IPS-NIHi11 (cell line): ENCODE measurements at regions not wholly inside any gene's neighbourhood (a gene's known extent, or its start where the extent isn't known, plus 50 kb on each side); places are given as distances from the start of the nearest gene placed in this dataset.
"Not testable (repeated sequence)": the region's sequence is repeated elsewhere in the genome, so short reads cannot be mapped to it uniquely, and the experiment has no call there.

ENCODE experiments used
- DNase-seq: peaks from one replicate; pipeline ENCODE4 v3.0.0; 2012; ENCODE audit warnings: mixed read lengths, low spot score

DNA sequence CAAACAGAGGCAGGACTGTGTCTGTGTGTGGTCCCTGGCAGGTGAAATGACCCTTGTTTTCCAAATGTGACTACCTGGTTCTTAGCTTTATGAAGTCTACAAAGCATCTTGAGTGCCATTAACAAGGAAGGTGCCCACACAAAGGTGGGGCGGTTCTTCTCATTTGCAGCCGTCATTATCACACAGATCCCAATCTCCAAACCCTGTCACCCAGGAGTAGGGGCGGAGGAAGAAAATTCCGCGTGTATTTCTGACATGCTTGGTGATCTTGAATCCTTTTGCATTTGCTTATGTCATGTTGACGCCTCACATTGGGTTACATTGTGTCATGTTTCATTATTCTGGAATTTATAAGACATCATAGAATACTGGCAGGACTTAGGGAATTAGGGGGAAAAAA is 277.3 kb downstream of the VRK1 start:
- DNase-seq, result no peak

GRCh38 chr14:97074856-97075255 is 277.7 kb downstream of the VRK1 start:
- DNase-seq, result no peak

DNA sequence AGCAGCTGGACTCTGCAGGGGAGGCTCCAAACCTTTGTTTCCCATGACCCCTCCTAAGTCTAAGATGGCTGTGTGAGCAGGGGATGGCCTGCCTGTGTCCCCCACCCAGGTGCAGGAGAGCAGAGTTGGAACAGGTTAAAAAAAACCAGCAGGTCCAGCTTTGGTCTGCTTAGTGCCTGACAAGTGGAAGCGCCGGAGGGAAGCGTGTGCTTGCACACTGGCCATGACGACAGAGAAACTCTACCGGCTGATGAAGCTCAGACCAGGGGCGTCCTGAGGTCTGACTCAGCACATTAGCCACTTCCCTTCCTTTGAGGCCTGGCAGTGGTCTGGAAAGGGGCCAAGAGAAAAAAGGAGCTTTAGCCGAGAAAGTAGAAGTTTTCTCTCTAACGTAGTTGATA is 280.1 kb downstream of the VRK1 start:
- no peak for DNase-seq

GRCh38 chr14:97077687-97078086 is 280.5 kb downstream of the VRK1 start:
- no peak for DNase-seq

GRCh38 chr14:97080991-97081390 is 283.8 kb downstream of the VRK1 start:
- no peak for DNase-seq

DNA sequence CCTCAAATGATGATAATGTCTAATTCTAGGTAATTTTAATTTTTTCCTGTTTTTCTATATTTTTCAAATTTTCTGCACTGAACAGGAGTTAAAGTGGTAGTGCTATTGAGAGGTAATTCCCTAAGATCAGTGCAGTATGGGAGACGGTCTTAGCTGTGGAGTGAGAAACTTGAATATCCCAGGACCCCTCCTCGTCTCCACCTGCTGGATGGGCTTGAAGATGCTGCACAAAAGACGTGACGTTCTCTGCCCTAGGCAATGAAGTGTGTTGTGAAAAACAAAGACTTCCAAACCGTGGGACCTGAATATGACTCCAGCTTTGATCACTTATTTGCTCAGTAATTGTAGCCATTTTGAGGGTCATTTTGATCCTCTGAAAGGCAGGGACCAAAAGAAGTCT is 298.1 kb downstream of the VRK1 start:
- DNase-seq, result peak; percentile 50

- DNase-seq, result no peak
Observed at GRCh38 chr14:97097296-97097695, 300.1 kb downstream of the VRK1 start.

DNA sequence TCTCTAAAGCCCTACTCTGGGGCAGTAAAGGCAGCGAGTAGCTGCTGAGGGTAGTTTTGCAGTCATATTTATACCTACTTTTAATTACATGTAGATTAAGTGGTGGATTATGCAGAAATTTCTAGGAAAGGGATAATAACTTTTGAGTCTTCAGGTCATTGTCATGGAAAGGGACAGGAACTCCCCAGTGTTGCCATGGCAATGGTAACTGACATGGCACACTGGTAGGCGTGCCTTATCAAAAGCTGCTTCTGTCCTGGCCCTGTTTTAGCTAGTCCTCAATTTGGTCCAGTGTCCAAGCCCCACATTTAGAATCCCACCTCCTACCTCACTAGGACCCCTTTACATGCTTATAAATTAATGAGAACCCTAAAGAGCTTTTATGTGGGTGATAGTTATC is 303.1 kb downstream of the VRK1 start:
- peak; percentile 21 for DNase-seq

- DNase-seq, result no peak
Observed at GRCh38 chr14:97101561-97101960, 304.4 kb downstream of the VRK1 start.

GRCh38 chr14:97104029-97104428 is 306.8 kb downstream of the VRK1 start:
- DNase-seq, result no peak

GRCh38 chr14:97106166-97106565 is 309.0 kb downstream of the VRK1 start:
- no peak for DNase-seq

DNA sequence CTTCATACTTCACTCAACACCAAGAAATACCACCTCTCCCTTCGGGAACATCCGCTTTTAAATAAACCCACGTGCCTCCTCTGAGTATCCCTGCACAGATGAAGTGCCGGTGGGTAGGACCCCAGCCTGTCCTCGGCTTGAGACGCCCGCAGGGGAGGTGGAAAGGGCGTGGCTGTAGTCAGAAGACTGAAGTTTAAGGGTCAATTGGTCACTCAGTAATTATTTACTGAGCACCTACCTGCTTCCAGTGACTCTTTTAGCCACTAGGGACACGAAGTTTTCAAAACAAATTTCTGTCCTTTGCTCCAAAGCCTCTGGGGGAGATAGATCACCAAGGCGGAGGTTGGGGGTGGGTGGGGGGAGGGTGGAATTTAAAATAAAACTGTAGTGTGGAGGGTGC is 309.4 kb downstream of the VRK1 start:
- DNase-seq, result no peak

GRCh38 chr14:97107080-97107479 is 309.9 kb downstream of the VRK1 start:
- no peak for DNase-seq

DNA sequence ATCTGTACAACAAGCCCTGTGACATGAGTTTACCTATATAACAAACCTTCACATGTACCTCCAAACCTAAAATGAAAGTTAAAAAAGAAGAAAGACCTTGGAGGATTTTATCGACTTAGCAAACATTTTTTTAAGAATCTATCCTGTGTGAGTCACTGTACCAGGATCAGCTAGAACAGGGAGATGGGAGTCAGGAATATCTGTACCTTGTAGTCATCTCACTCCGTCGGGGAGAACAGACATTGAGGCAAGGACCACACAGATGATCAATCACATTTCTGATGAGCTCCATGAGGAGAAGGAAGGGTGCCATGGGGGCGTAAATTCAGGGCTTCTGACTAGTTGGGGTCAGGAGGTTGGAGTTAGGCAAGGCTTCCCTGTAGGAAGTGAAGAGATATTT is 310.6 kb downstream of the VRK1 start:
- DNase-seq, result no peak

DNA sequence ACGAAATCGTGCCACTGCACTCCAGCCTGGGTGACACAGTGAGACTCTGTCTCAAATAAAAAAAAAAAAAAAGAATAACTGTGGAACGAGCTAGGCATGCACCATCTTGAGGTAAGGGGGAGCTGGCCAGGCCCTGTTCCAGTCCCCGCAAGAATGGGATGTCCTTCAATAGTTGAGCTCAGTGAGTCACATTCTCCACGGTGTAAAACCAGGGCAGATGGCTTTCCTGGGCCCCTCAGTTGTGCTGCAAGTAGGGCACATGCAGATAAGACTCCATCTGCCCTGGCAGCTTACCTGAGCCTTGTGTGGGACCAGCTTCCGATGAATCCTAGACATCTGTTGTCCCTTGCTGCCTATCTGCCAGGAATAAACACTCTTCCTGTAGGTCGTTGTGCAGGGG is 312.1 kb downstream of the VRK1 start:
- no peak for DNase-seq

- DNase-seq, result no peak
Observed at GRCh38 chr14:97113339-97113738, 316.2 kb downstream of the VRK1 start.

DNA sequence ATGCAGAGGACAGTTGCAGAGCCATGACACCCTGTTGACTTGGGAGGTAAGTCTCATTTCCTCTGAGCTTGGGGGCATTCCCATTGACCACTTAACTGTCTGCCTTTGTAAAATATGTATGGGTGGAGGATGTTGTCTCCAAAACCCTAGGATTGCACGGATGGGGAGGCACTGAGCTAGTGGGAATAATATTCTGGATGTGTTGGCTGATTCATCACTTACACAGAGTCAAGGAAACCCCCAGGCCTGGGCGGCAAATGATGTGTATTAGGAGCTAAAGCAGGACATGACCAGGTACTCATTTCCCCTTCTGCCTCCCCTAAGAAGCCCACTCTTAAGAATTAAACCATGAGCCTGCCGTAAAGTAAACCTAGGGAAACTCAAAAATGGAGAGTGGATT is 319.4 kb downstream of the VRK1 start:
- DNase-seq, result no peak

- DNase-seq, result no peak
Observed at GRCh38 chr14:97117693-97118092, 320.5 kb downstream of the VRK1 start.

DNA sequence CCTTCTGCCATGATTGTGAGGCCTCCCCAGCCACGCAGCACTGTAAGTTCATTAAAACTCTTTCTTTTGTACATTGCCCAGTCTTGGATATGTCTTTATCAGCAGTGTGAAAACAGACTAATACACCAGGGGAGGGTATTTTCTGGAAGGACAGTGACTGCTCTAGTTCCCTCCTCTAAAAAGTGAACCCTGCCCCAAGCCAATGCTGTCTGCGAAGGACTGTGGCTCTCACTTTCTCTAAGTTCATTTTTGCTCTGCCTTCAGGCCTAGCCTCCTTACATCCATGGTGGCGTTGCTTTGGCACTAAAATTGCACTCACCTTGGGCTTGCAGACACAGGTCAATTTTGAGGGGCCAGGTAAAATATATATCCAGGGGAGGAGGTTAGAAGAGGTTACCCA is 323.0 kb downstream of the VRK1 start:
- no peak for DNase-seq

DNA sequence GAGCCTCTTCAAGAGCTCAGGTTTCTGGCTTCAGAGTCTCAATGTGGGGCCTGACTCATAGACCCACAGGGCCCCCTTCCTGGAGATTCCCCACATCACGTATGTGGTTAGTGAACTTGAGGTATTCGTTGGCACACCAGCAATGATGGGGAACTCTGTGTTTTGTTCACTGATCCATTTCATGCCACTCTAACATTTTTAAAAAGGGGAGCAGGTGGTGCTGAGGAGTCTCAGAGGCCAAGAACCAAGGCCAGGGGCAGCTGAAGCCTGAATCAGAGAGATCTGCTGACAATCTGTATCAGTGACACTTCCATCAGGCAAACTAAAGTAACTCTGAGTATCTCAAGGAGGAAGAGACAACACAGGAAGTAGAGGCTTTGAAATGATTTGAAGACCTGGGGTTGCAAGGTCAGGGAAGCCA is 323.4 kb downstream of the VRK1 start:
- no peak for DNase-seq

DNA sequence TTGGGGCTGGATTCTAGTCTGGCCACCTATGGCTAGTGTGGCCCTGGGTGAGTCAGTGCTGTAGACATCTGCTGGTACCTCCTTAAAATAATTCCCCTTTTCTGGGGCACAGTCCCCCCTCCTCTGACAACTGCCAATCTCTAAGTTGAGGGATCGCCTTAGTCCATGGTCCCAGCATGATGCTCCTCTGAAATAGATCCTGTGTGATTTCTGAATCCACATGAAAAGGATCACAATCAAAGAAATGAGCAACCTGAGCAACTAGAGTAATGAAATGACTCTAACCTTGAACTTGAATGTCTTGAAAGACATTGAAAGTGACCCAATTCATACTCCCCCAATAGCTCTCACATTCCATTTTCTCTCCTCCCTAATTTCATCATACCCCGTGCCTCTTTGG is 332.5 kb downstream of the VRK1 start:
- DNase-seq, result no peak

GRCh38 chr14:97135847-97136246 is 338.7 kb downstream of the VRK1 start:
- DNase-seq, result not testable (repeated sequence)

- DNase-seq, result no peak
Observed at GRCh38 chr14:97137705-97138104, 340.5 kb downstream of the VRK1 start.

- DNase-seq, result peak; percentile 40
Observed at GRCh38 chr14:97138801-97139200, 341.6 kb downstream of the VRK1 start.

DNA sequence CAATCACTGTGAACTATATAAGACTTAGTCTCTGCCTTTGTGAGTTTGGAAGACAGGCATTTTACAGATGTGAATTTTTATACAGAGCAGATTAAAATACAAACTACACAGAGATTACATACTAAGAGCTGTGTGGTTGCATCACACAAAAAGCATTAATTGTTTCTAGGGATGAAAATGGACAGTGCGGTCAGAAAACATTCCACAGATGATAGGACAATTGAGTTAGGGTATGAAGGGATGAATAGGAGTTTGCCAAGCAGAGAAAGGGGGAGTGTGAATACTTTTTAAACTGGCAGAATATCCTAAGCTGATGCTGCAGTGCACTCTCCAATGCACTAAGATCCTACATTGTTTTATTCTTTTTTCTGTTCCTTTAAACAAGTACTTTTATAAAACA is 345.8 kb downstream of the VRK1 start:
- no peak for DNase-seq
